ENCODE measurements at regions not wholly inside any gene's neighbourhood (a gene's known extent, or its start where the extent isn't known, plus 50 kb on each side); places are given as distances from the start of the nearest gene placed in this dataset.

GRCh38 chr7:83769407-83769806, 120.5 kb upstream of the SEMA3E start:
- TF ChIP-seq, protein P1, sequence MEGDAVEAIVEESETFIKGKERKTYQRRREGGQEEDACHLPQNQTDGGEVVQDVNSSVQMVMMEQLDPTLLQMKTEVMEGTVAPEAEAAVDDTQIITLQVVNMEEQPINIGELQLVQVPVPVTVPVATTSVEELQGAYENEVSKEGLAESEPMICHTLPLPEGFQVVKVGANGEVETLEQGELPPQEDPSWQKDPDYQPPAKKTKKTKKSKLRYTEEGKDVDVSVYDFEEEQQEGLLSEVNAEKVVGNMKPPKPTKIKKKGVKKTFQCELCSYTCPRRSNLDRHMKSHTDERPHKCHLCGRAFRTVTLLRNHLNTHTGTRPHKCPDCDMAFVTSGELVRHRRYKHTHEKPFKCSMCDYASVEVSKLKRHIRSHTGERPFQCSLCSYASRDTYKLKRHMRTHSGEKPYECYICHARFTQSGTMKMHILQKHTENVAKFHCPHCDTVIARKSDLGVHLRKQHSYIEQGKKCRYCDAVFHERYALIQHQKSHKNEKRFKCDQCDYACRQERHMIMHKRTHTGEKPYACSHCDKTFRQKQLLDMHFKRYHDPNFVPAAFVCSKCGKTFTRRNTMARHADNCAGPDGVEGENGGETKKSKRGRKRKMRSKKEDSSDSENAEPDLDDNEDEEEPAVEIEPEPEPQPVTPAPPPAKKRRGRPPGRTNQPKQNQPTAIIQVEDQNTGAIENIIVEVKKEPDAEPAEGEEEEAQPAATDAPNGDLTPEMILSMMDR (conservative IDR thresholded peaks at IDR 0.05 in 1 of 2, IDR thresholded peaks at IDR 0.05 in 1 of 2; ENCODE audit: low read depth in 1 of 2, low read length in 2 of 2): no peak
- TF ChIP-seq EZH2 (IDR thresholded peaks at IDR 0.05; ENCODE audit: low read length, missing control alignments): no peak
